Common myeloid progenitor, CD34-positive (primary cell): ENCODE measurements at regions not wholly inside any gene's neighbourhood (a gene's known extent, or its start where the extent isn't known, plus 50 kb on each side); places are given as distances from the start of the nearest gene placed in this dataset.

Experiments used
- CTCF ChIA-PET: fragments of 350-600 bp; sonication (Branson Sonifier 250); formaldehyde crosslinking; loops from one replicate; lab custom pipeline; 2021; ENCODE audit warnings: antibody characterized with exemption; lab: Charles Lee
- POLR2A ChIA-PET: fragments of 350-600 bp; sonication (Branson Sonifier 250); formaldehyde crosslinking; loops from one replicate; lab custom pipeline; 2021; ENCODE audit warnings: antibody characterized with exemption; lab: Charles Lee
- DNase-seq, 3 donors: peaks; one replicate each; pipeline versions ENCODE4 v3.0.0 to v3.0.0-alpha.2; 2013
- H3K27ac ChIP-seq, 2 experiments: 1 replicate in 1 of 2; 2 replicates in 1 of 2; pipeline ENCODE4 v1.7.0; 2013; ENCODE audit warnings: inconsistent platforms in 2 of 2, low read length in 2 of 2, mild to moderate bottlenecking in 2 of 2, low read depth in 1 of 2, moderate library complexity in 1 of 2; ENCODE audit not compliant: severe bottlenecking in 2 of 2, insufficient read depth in 1 of 2, poor library complexity in 1 of 2
- H3K27me3 ChIP-seq, 5 experiments: replicated peaks in 2 of 5; 1 replicate in 3 of 5; 2 replicates in 2 of 5; pipeline versions ENCODE4 v1.6.1 to v1.7.0; 2013; ENCODE audit warnings: low read length in 4 of 5, mild to moderate bottlenecking in 2 of 5, moderate library complexity in 2 of 5, inconsistent platforms in 1 of 5; ENCODE audit not compliant: insufficient read depth in 5 of 5, control insufficient read depth in 4 of 5
- H3K36me3 ChIP-seq, 4 experiments: 1 replicate in 2 of 4; 2 replicates in 2 of 4; pipeline versions ENCODE4 v1.6.1 to v1.7.0; 2013; ENCODE audit warnings: low read length in 3 of 4, control low read depth in 1 of 4, mild to moderate bottlenecking in 1 of 4; ENCODE audit not compliant: control insufficient read depth in 4 of 4, insufficient read depth in 4 of 4
- H3K4me1 ChIP-seq, 4 experiments: 1 replicate in 3 of 4; 2 replicates in 1 of 4; pipeline versions ENCODE4 v1.6.1 to v1.7.1; 2013; ENCODE audit warnings: low read length in 3 of 4, mild to moderate bottlenecking in 3 of 4, control low read depth in 1 of 4, inconsistent platforms in 1 of 4, moderate library complexity in 1 of 4; ENCODE audit not compliant: control insufficient read depth in 4 of 4, insufficient read depth in 4 of 4; ENCODE audit errors: control extremely low read depth in 1 of 4
- H3K4me3 ChIP-seq, 7 experiments: 1 replicate in 4 of 7; 2 replicates in 3 of 7; pipeline versions ENCODE4 v1.5.1 to v1.7.0; 2013; ENCODE audit warnings: mild to moderate bottlenecking in 7 of 7, low read length in 6 of 7, moderate library complexity in 6 of 7, inconsistent platforms in 2 of 7, low read depth in 2 of 7, control low read depth in 1 of 7; ENCODE audit not compliant: insufficient read depth in 4 of 7, control insufficient read depth in 1 of 7; ENCODE audit errors: extremely low read depth in 1 of 7
- H3K9me3 ChIP-seq, 5 experiments: 1 replicate in 4 of 5; 2 replicates in 1 of 5; pipeline versions ENCODE4 v1.6.1 to v1.7.1; 2013; ENCODE audit warnings: low read length in 4 of 5, mild to moderate bottlenecking in 2 of 5, inconsistent platforms in 1 of 5, low read depth in 1 of 5, moderate library complexity in 1 of 5; ENCODE audit not compliant: control insufficient read depth in 4 of 5, insufficient read depth in 2 of 5; ENCODE audit errors: control extremely low read depth in 1 of 5
- WGBS: methylation state at CpG from one replicate; pipeline ENCODE4 v1.1.5; 2013; ENCODE audit not compliant: insufficient coverage; 5-methylcytosine and 5-hydroxymethylcytosine counted together

- DNase-seq: no peak
- H3K27ac ChIP-seq: no peak overlapping the region
- peaks cover 0 to 6% (median 0%) of the 10 kb centered on the region in 4 experiments for H3K4me1 ChIP-seq
- H3K9me3 ChIP-seq: peaks cover 0 to 1% (median 0%) of the 10 kb centered on the region in 5 experiments
- POLR2A ChIA-PET: no interaction called here
- H3K36me3 ChIP-seq: no peaks in the 10 kb centered on the region
- H3K27me3 ChIP-seq: no peaks in the 10 kb centered on the region
- 100% methylated on average over 1 of the region's 2 CpGs for WGBS
- CTCF ChIA-PET: no interaction called here
- H3K4me3 ChIP-seq: no peak overlapping the region
Observed at GRCh38 chr9:84485539-84485938, 145.0 kb upstream of the SLC28A3 start.

DNA sequence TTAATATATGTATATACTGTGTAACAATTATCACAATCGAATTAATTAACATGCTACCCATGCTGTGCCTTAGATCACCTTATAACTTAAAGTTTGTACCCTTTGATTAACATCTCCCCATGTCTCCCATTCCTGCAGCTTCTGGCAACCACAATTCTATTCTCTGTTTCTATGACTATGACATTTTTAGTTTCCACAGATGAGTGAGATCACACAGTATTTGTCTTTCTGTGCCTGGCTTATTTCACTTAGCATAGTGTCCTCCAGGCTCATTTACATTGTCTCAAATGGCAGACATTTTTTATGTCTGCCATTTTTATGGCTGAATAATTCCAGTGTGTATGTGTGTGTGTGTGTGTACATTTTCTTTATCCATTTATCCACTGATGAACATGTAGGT, 146.1 kb upstream of the SLC28A3 start:
- ChIA-PET POLR2A (no interaction called here), CTCF (no interaction called here)
- no peak overlapping the region for H3K27ac ChIP-seq
- WGBS: no CpG with 5 or more reads among the region's 1 CpG
- peaks cover 0 to 1% (median 0%) of the 10 kb centered on the region in 5 experiments for H3K9me3 ChIP-seq
- H3K4me3 ChIP-seq: no peak overlapping the region
- no peak for DNase-seq
- no peaks in the 10 kb centered on the region for H3K27me3 ChIP-seq
- no peaks in the 10 kb centered on the region for H3K36me3 ChIP-seq
- H3K4me1 ChIP-seq: peaks cover 0 to 6% (median 0%) of the 10 kb centered on the region in 4 experiments

DNA sequence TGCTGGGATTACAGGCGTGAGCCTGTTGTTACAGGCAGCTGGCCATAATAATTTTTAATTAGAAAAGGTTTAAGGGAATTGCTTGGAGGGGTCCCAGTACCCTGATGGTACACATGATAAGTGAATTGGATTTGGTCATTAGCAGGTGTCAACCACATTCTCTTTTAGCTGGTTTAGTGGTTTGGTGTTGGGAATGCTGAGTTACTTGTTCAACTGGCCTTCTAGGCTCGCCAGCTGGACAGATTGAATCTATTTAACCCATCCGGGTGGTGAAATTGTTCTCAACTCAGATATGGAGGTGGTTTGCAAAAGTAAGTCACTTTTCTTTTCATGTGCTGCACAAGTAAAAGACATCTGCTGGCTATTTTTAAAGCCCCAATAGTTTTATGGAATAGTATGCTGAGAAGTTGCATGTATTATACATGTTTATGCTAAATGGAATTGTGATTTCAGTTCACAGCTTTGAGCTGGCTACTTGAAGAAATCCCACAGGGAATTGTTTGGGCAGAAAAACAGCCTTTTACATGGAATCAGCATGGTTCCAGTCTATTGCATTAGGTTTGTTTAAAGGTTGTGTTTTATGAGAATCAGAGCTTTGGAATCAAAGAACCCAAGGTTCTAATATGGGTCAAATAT, 149.8 kb upstream of the SLC28A3 start:
- H3K4me1 ChIP-seq: no peaks in the 10 kb centered on the region
- no peaks in the 10 kb centered on the region for H3K36me3 ChIP-seq
- DNase-seq: no peak
- CTCF ChIA-PET: no interaction called here
- POLR2A ChIA-PET: no interaction called here
- H3K27me3 ChIP-seq: no peaks in the 10 kb centered on the region
- no peak overlapping the region for H3K27ac ChIP-seq
- peaks cover 0 to 1% (median 0%) of the 10 kb centered on the region in 5 experiments for H3K9me3 ChIP-seq
- WGBS: 91% methylated on average over 3 of the region's 3 CpGs
- H3K4me3 ChIP-seq: no peak overlapping the region

- CTCF ChIA-PET: no interaction called here
- Histone ChIP-seq H3K27me3 (no peaks in the 10 kb centered on the region), H3K4me1 (no peaks in the 10 kb centered on the region), H3K36me3 (no peaks in the 10 kb centered on the region), H3K9me3 (peaks cover 0 to 1% (median 0%) of the 10 kb centered on the region in 5 experiments), H3K27ac (no peak overlapping the region), H3K4me3 (no peak overlapping the region)
- 88% methylated on average over 1 of the region's 1 CpG for WGBS
- POLR2A ChIA-PET: no interaction called here
- DNase-seq: no peak
Observed at GRCh38 chr9:84490842-84491325, 150.3 kb upstream of the SLC28A3 start.

DNA sequence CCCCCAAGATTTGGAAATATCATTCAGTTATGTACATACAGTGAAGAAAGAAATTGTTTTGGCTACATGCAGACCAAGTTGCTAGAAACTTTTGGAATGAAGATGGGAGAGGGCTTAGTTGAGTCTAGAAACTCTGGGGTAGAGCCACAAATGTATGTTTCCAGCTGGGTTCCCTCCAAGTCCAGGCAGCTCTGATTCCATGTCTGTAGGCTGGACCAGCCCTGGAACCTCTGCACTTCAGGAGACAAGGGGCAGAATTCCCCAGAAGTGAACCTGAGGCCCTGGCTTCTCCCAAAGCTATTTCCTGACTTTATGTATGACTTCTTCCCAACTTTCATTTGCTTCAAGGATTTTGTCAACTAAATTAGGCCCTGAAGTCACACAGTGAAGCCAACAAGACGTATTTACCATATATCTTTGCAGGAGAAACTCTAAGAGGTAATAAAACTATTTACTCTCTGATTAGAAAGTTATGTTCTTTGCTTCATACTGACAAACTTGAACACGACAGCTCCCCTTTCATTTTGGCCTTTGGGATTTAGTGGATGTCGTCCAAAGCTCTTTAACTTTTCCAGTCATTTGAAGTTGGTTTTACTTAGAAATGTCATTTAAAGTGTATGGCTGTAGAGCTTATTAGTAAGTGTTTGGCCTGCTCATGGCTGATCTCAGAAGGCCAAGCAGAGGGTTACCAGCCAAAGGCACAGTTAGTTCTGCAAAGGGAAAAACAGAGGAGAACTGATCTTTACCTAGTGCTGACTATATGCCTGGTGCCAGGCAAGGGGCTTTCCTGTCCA, 152.0 kb upstream of the SLC28A3 start:
- Histone ChIP-seq H3K9me3 (no peaks in the 10 kb centered on the region), H3K4me1 (no peaks in the 10 kb centered on the region), H3K27me3 (no peaks in the 10 kb centered on the region), H3K4me3 (no peak overlapping the region), H3K36me3 (no peaks in the 10 kb centered on the region), H3K27ac (no peak overlapping the region)
- ChIA-PET CTCF (no interaction called here), POLR2A (interaction anchor here (0.6 kb wide), 1 partner anchor 27 kb away, joined by 4 read pairs; no protein-coding TSS in a partner anchor)
- WGBS: 93% methylated on average over 3 of the region's 3 CpGs
- no peak for DNase-seq

DNA sequence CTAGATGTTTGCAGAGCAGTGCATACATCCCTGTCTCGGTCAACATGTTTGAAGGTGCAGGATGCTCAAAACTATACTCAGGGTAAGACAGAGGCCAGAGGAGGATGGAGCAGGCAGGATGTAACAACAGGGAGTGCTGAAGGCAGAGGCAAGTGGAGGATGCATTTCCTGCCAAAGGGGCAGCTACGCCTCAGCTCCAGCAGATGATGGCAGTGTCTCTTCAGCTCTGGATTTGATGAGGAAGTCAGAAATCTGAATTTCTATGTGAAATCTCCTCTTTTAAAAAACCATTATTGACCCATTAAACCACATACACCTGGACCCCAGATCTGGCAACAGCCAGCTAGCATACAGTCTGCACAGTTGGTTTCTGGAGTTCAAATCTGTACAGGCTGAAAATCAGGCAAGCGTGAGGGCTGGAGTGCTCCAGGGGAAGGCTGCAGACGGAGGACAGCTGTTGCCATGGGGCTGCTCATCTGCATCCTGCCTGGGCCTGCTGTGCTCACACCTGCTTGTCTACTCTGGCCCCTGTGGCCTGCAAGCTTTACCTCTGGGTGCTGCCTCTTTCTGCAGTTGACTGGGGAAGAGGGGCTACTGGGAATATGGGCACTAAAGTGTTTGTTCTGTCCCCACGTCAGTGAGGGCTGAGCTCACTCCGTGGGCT, 152.9 kb upstream of the SLC28A3 start:
- ChIA-PET POLR2A (interaction anchor here (0.6 kb wide), 1 partner anchor 27 kb away, joined by 4 read pairs; no protein-coding TSS in a partner anchor), CTCF (no interaction called here)
- H3K4me1 ChIP-seq: no peaks in the 10 kb centered on the region
- 90% methylated on average over 5 of the region's 6 CpGs for WGBS
- no peaks in the 10 kb centered on the region for H3K36me3 ChIP-seq
- H3K27me3 ChIP-seq: no peaks in the 10 kb centered on the region
- no peak overlapping the region for H3K4me3 ChIP-seq
- H3K9me3 ChIP-seq: no peaks in the 10 kb centered on the region
- H3K27ac ChIP-seq: no peak overlapping the region
- no peak for DNase-seq
